Transverse colon (tissue), 4 donors: ENCODE measurements at regions not wholly inside any gene's neighbourhood (a gene's known extent, or its start where the extent isn't known, plus 50 kb on each side); places are given as distances from the start of the nearest gene placed in this dataset.

ENCODE experiments used
- EP300 ChIP-seq: sonication (generic); formaldehyde crosslinking; IDR thresholded peaks from one replicate; pipeline ENCODE4 v1.6.1; 2017; ENCODE audit warnings: antibody characterized with exemption, low read depth
- POLR2A ChIP-seq: fragments of 450-650 bp; IDR thresholded peaks from one replicate; pipeline ENCODE4 v1.6.1; 2016; ENCODE audit warnings: antibody characterized with exemption, mild to moderate bottlenecking, moderate library complexity
- POLR2AphosphoS5 ChIP-seq, 3 donors: sonication (generic); formaldehyde crosslinking; IDR thresholded peaks; one replicate each; pipeline ENCODE4 v1.6.1; 2016; ENCODE audit warnings: antibody characterized with exemption in 3 of 3
- TF ChIP-seq, protein P1 (sequence below), 5 experiments: fragments of 200-600 bp in 3 of 5; fragments of 450-650 bp in 2 of 5; sonication (generic) in 3 of 5; IDR thresholded peaks; 1 replicate in 2 of 5; 2 replicates in 3 of 5; pipeline ENCODE4 v1.5.1; 2016 to 2017; ENCODE audit warnings: antibody characterized with exemption in 5 of 5, inconsistent platforms in 3 of 5, mild to moderate bottlenecking in 2 of 5, moderate library complexity in 1 of 5

DNA sequence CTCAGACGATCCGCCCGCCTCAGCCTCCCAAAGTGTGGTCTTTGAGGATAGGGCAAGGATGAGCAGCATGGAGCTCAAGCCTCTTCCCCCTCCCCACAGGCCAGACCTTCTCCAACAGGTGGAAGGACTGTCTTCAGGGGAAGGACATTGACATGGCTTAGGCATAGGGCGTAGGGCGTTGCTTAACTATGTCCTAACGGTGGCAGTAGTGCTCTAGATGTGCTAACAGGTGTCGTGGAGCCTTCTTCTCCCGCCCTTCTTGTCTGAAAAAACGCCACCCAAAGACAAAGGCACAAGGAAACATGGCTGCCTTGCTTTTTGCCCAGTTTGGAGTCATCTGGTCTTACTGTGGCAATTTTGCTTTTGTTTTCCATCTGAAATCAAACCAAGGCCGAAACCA lies 219.8 kb downstream of the OR13H1 start:
- TF ChIP-seq, protein P1, sequence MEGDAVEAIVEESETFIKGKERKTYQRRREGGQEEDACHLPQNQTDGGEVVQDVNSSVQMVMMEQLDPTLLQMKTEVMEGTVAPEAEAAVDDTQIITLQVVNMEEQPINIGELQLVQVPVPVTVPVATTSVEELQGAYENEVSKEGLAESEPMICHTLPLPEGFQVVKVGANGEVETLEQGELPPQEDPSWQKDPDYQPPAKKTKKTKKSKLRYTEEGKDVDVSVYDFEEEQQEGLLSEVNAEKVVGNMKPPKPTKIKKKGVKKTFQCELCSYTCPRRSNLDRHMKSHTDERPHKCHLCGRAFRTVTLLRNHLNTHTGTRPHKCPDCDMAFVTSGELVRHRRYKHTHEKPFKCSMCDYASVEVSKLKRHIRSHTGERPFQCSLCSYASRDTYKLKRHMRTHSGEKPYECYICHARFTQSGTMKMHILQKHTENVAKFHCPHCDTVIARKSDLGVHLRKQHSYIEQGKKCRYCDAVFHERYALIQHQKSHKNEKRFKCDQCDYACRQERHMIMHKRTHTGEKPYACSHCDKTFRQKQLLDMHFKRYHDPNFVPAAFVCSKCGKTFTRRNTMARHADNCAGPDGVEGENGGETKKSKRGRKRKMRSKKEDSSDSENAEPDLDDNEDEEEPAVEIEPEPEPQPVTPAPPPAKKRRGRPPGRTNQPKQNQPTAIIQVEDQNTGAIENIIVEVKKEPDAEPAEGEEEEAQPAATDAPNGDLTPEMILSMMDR (IDR thresholded peaks at IDR 0.05), result peak in 1 of 5 experiments; percentile 27
- TF ChIP-seq EP300, result no peak
- TF ChIP-seq POLR2AphosphoS5 (IDR thresholded peaks at IDR 0.05), result peak in 1 of 3 donors; percentile 59
- no peak for TF ChIP-seq POLR2A
